HepG2 (cell line): ENCODE measurements at regions not wholly inside any gene's neighbourhood (a gene's known extent, or its start where the extent isn't known, plus 50 kb on each side); places are given as distances from the start of the nearest gene placed in this dataset.

Experiments
- ATAC-seq: fragments of 200-7000 bp; cut with Tn5 transposase; 3 replicates; pipeline ENCODE4 v1.9.1; 2020; ENCODE audit warnings: mild to moderate bottlenecking, moderate library complexity
- BruUV-seq: library from RNA; stranded (reverse); fragments of 400-500 nt; replicated peaks from 2 replicates; lab custom pipeline; 2021; lab: Mats Ljungman, UMichigan
- CTCF ChIA-PET: fragments of 300-600 bp; formaldehyde crosslinking; extraction: SDS; loops from one replicate; lab custom pipeline; 2021; ENCODE audit warnings: low total read pairs, inconsistent platforms, low intra/inter-chr PET ratio; lab: Yijun Ruan, JAX
- POLR2A ChIA-PET: fragments of 350-600 bp; sonication (Branson Sonifier 250); formaldehyde crosslinking; loops from one replicate; lab custom pipeline; 2020; ENCODE audit warnings: antibody characterized with exemption, inconsistent platforms; lab: Yijun Ruan, JAX
- DNase-seq: peaks from one replicate; pipeline ENCODE4 v3.0.0-alpha.2; 2015; ENCODE audit warnings: low spot score
- FAIRE-seq: peaks from 3 replicates; lab custom pipeline; 2011; peaks lifted over from hg19 to GRCh38; lab: Jason Lieb, UNC
- H2AFZ ChIP-seq: one replicate; pipeline ENCODE4 v1.6.1; 2011; ENCODE audit warnings: low read length, inconsistent platforms
- H3K27ac ChIP-seq: fragments of 300-600 bp; 3 replicates; pipeline ENCODE4 v1.8.0; 2011; ENCODE audit warnings: mixed run types, mild to moderate bottlenecking, mixed read lengths, low read length, inconsistent platforms; ENCODE audit not compliant: insufficient read depth; ENCODE audit errors: extremely low read length
- H3K27me3 ChIP-seq, 2 experiments: fragments of 200-600 bp in 1 of 2; 2 replicates in 1 of 2; 3 replicates in 1 of 2; pipeline versions ENCODE4 v1.6.0 to v1.8.0; 2011; ENCODE audit warnings: low read length in 2 of 2, mild to moderate bottlenecking in 2 of 2, moderate library complexity in 2 of 2, inconsistent platforms in 1 of 2; ENCODE audit not compliant: insufficient read depth in 2 of 2, control insufficient read depth in 1 of 2
- H3K36me3 ChIP-seq, 2 experiments: fragments of 200-600 bp in 1 of 2; replicated peaks in 1 of 2; 2 replicates in 1 of 2; 3 replicates in 1 of 2; pipeline versions ENCODE4 v1.5.1 to v1.8.0; 2011; ENCODE audit warnings: low read length in 2 of 2, inconsistent platforms in 1 of 2; ENCODE audit not compliant: insufficient read depth in 2 of 2, control insufficient read depth in 1 of 2
- H3K4me1 ChIP-seq: 2 replicates; pipeline ENCODE4 v1.5.1; 2012; ENCODE audit warnings: low read length, inconsistent platforms; ENCODE audit not compliant: insufficient read depth
- H3K4me2 ChIP-seq: 2 replicates; pipeline ENCODE4 v1.6.0; 2011; ENCODE audit warnings: low read depth, low read length, inconsistent platforms
- H3K4me3 ChIP-seq, 3 experiments: fragments of 200-600 bp in 1 of 3; sonication (generic), shearing (Covaris generic) in 1 of 3; replicated peaks in 1 of 3; 2 replicates each; pipeline ENCODE4 v1.5.1; 2011 to 2016; ENCODE audit warnings: low read length in 3 of 3, inconsistent platforms in 2 of 3, low read depth in 2 of 3, mild to moderate bottlenecking in 2 of 3, control low read depth in 1 of 3, mixed read lengths in 1 of 3; ENCODE audit not compliant: insufficient read depth in 1 of 3
- H3K79me2 ChIP-seq: one replicate; pipeline ENCODE4 v1.6.1; 2011; ENCODE audit warnings: low read length, inconsistent platforms; ENCODE audit not compliant: insufficient read depth
- H3K9ac ChIP-seq: 2 replicates; pipeline ENCODE4 v1.6.0; 2011; ENCODE audit warnings: mild to moderate bottlenecking, low read depth, low read length, inconsistent platforms; ENCODE audit not compliant: insufficient read depth
- H3K9me3 ChIP-seq: 2 replicates; pipeline ENCODE4 v1.5.1; 2012; ENCODE audit warnings: mild to moderate bottlenecking, low read length
- H4K20me1 ChIP-seq: 2 replicates; pipeline ENCODE4 v1.6.0; 2011; ENCODE audit warnings: inconsistent platforms, mild to moderate bottlenecking, low read length, moderate library complexity; ENCODE audit not compliant: insufficient read depth
- CBX5 ChIP-seq: sonication (generic); formaldehyde crosslinking; IDR thresholded peaks from 2 replicates; pipeline ENCODE4 v1.4.0; 2020; ENCODE audit warnings: missing genetic modification reagents, borderline replicate concordance
- CREB1 ChIP-seq, 2 experiments: fragments of 450-650 bp in 1 of 2; IDR thresholded peaks; 2 replicates each; pipeline ENCODE4 v1.6.1; 2016 to 2017; ENCODE audit warnings: control low read depth in 1 of 2, mild to moderate bottlenecking in 1 of 2, missing compliant biosample characterization in 1 of 2, missing genetic modification characterization in 1 of 2
- HES4 ChIP-seq: sonication (generic); formaldehyde crosslinking; IDR thresholded peaks from 2 replicates; pipeline ENCODE4 v1.9.0; 2021; ENCODE audit warnings: mild to moderate bottlenecking, missing genetic modification reagents, borderline replicate concordance
- HNRNPLL ChIP-seq: fragments of 200-400 bp; formaldehyde crosslinking; IDR thresholded peaks from 2 replicates; pipeline ENCODE4 v1.6.1; 2017; ENCODE audit warnings: mild to moderate bottlenecking, low read depth, low read length; ENCODE audit not compliant: poor library complexity, severe bottlenecking
- JUND ChIP-seq: sonication (generic); formaldehyde crosslinking; IDR thresholded peaks from 2 replicates; pipeline ENCODE4 v1.8.0; 2022; ENCODE audit warnings: mild to moderate bottlenecking, missing genetic modification reagents
- KDM3A ChIP-seq: IDR thresholded peaks from 2 replicates; pipeline ENCODE4 v1.6.1; 2018; ENCODE audit warnings: low read depth, missing compliant biosample characterization
- KLF6 ChIP-seq: IDR thresholded peaks from 2 replicates; pipeline ENCODE4 v1.8.0; 2016; ENCODE audit warnings: missing biosample characterization, missing genetic modification reagents
- MAFK ChIP-seq, 2 experiments: IDR thresholded peaks in 1 of 2; conservative IDR thresholded peaks in 1 of 2; 2 replicates each; pipeline ENCODE4 v1.6.1; 2011; ENCODE audit warnings: improper control_type of control experiment in 2 of 2, low read length in 2 of 2
- MED13 ChIP-seq: sonication (generic); formaldehyde crosslinking; IDR thresholded peaks from 2 replicates; pipeline ENCODE4 v1.5.0; 2020; ENCODE audit warnings: missing genetic modification reagents
- MXD4 ChIP-seq: IDR thresholded peaks from 2 replicates; pipeline ENCODE4 v1.6.1; 2016; ENCODE audit warnings: mild to moderate bottlenecking, missing biosample characterization, missing genetic modification reagents
- SALL1 ChIP-seq: sonication (generic); formaldehyde crosslinking; IDR thresholded peaks from 2 replicates; pipeline ENCODE4 v1.8.0; 2022; ENCODE audit warnings: mild to moderate bottlenecking, missing genetic modification reagents
- TEAD2 ChIP-seq: sonication (generic); formaldehyde crosslinking; IDR thresholded peaks from 2 replicates; pipeline ENCODE4 v1.9.0; 2021; ENCODE audit warnings: missing genetic modification reagents
- ZNF354B ChIP-seq: sonication (generic); formaldehyde crosslinking; IDR thresholded peaks from 2 replicates; pipeline ENCODE4 v1.8.0; 2022; ENCODE audit warnings: mild to moderate bottlenecking, missing genetic modification reagents
- ZNF441 ChIP-seq: sonication (generic); formaldehyde crosslinking; IDR thresholded peaks from 2 replicates; pipeline ENCODE4 v1.7.0; 2021; ENCODE audit warnings: missing genetic modification reagents, borderline replicate concordance
- ZNF552 ChIP-seq: sonication (generic); formaldehyde crosslinking; IDR thresholded peaks from 2 replicates; pipeline ENCODE4 v1.9.0; 2022; ENCODE audit warnings: missing genetic modification reagents, mild to moderate bottlenecking, borderline replicate concordance
- ZNF558 ChIP-seq: sonication (generic); formaldehyde crosslinking; IDR thresholded peaks from 2 replicates; pipeline ENCODE4 v1.9.0; 2022; ENCODE audit warnings: mild to moderate bottlenecking, missing genetic modification reagents, borderline replicate concordance
- ZNF7 ChIP-seq: IDR thresholded peaks from 2 replicates; pipeline ENCODE4 v1.6.1; 2016; ENCODE audit warnings: missing biosample characterization, missing genetic modification reagents
- ZNF773 ChIP-seq: sonication (generic); formaldehyde crosslinking; IDR thresholded peaks from 2 replicates; pipeline ENCODE4 v1.4.0; 2020; ENCODE audit warnings: missing genetic modification reagents, borderline replicate concordance
- WGBS: methylation state at CpG from one replicate; pipeline ENCODE4 v1.1.6; 2017; ENCODE audit warnings: low lambda C conversion rate; 5-methylcytosine and 5-hydroxymethylcytosine counted together
- in situ Hi-C: cut with HindIII; loops from 2 replicates; pipeline ENCODE4 v1.10.0; 2017; ENCODE audit warnings: low pct_unique_long_range_greater_than_20kb; ENCODE audit not compliant: extremely low pct_ligation_motif_present
- intact Hi-C: fragments of 100-400 bp; cut with micrococcal nuclease; formaldehyde crosslinking; loops from one replicate; pipeline ENCODE4 v1.10.0; 2022; ENCODE audit not compliant: unreplicated experiment

GRCh38 chr6:4256969-4257368 is 121.6 kb upstream of the ECI2 start:
- Histone ChIP-seq H3K27me3 (peaks cover 0 to 23% of the 10 kb centered on the region in 2 experiments; a peak in 4 of 5 replicates), H2AFZ (no peak overlapping the region), H4K20me1 (no peaks in the 10 kb centered on the region), H3K36me3 (no peaks in the 10 kb centered on the region), H3K9me3 (no peaks in the 10 kb centered on the region), H3K4me2 (no peak overlapping the region), H3K9ac (no peak overlapping the region), H3K79me2 (no peaks in the 10 kb centered on the region), H3K27ac (no peak overlapping the region), H3K4me3 (no peak overlapping the region), H3K4me1 (0 out of 2 replicates have a peak, but pooled peaks cover 4% of the 10 kb centered on the region)
- intact Hi-C loops (no loop called here), in situ Hi-C loops (no loop called here)
- FAIRE-seq: no peak
- DNase-seq: no peak
- ChIA-PET POLR2A (no interaction called here), CTCF (no interaction called here)
- WGBS: 28% methylated on average over 3 of the region's 3 CpGs
- no peak for ATAC-seq
- no TSS peak for BruUV-seq
- no peak for TF ChIP-seq ZNF354B
- no peak for TF ChIP-seq SALL1 (CRISPR knock-in tag)
- TF ChIP-seq MED13 (CRISPR knock-in tag): no peak
- no peak for TF ChIP-seq KDM3A
- no peak for TF ChIP-seq ZNF441 (CRISPR knock-in tag)
- TF ChIP-seq MXD4 (CRISPR knock-in tag): no peak
- no peak for TF ChIP-seq ZNF552 (CRISPR knock-in tag)
- no peak for TF ChIP-seq TEAD2 (CRISPR knock-in tag)
- TF ChIP-seq KLF6 (CRISPR knock-in tag): no peak
- no peak for TF ChIP-seq HNRNPLL
- TF ChIP-seq ZNF773: no peak
- no peak for TF ChIP-seq CBX5 (CRISPR knock-in tag)
- no peak for TF ChIP-seq MAFK (conservative IDR thresholded peaks at IDR 0.05 in 1 of 2, IDR thresholded peaks at IDR 0.05 in 1 of 2; ENCODE audit: low read length in 2 of 2)
- no peak for TF ChIP-seq ZNF7 (CRISPR knock-in tag)
- no peak for TF ChIP-seq ZNF558 (CRISPR knock-in tag)
- TF ChIP-seq HES4 (CRISPR knock-in tag): no peak
- TF ChIP-seq JUND (CRISPR knock-in tag): no peak
- no peak for TF ChIP-seq CREB1 (IDR thresholded peaks at IDR 0.05)
- no peak for TF ChIP-seq CREB1 (CRISPR knock-in tag; IDR thresholded peaks at IDR 0.05)
